NCI-H2227 (cell line): ENCODE measurements at regions not wholly inside any gene's neighbourhood (a gene's known extent, or its start where the extent isn't known, plus 50 kb on each side); places are given as distances from the start of the nearest gene placed in this dataset.

Experiments used
- DNase-seq: peaks from one replicate; lab custom pipeline; 2025; ENCODE audit not compliant: unreplicated experiment; lab: John Stamatoyannopoulos, UW

- DNase-seq: no peak
Observed at GRCh38 chr11:29783506-29783905, 233.3 kb downstream of the KCNA4 start.

- no peak for DNase-seq
Observed at GRCh38 chr11:29782447-29782846, 234.4 kb downstream of the KCNA4 start.

- DNase-seq: no peak
Observed at GRCh38 chr11:29781268-29781667, 235.6 kb downstream of the KCNA4 start.

DNA sequence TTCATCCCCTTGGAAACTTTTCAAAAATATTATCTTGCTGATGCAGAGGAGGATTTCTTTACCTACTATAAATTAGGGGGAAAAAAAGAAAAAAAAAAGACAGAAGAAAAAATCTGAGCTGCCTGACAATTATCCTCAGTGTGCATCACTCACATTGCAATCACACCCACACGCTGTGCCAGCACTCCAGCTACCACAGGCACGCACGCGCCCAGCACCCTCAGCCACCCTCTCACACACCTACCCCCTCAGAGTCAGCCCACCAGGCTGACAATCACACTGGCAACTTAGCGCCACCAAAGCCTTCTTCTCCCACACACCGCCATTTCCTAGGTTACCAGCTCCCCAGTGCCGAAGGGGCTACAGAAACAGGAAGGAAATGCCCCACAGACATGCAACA lies 236.1 kb downstream of the KCNA4 start:
- no peak for DNase-seq

GRCh38 chr11:29773656-29774264 lies 243.1 kb downstream of the KCNA4 start:
- DNase-seq: no peak

- no peak for DNase-seq
Observed at GRCh38 chr11:29756871-29757270, 260.0 kb downstream of the KCNA4 start.

DNA sequence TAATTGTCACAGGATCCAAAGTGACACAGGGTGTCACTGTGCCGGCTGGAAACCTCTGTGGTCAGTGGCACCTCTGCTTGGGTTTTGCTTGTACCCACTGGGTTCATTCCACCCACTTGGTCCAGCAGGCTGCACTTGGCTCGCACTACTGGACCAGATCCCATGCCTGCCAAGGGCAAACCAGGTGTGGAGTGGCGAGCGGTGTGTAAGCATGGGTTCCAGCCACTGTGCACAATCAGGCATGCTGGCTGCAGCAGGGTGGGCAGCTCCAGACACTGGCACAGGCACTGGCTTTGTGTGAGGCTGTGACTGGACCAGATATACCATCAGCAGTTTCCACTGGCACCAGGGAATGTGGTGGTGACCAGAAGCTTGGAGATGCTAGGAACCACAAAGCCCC lies 261.4 kb downstream of the KCNA4 start:
- DNase-seq: no peak

- DNase-seq: no peak
Observed at GRCh38 chr11:29751618-29752017, 265.2 kb downstream of the KCNA4 start.

DNA sequence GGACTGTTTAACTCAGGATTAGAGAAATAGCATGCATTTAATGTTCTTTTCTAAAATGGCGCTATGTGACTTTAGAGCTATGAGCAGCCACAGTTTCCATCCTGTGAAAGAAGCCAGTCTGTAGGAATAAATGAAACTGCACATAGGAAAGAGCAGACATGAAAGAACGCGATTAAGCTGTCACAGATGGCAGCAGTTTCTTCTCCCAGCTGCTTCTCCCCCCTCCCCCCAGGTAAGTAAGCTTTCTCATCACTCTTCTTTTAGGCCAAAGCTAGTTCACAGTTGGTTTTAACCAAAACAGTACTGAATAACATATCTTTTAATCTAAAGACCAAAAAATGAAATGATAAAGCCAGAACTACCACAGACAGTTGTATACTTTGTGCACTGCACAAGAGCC lies 266.4 kb downstream of the KCNA4 start:
- DNase-seq: no peak

GRCh38 chr11:29734287-29734686 lies 282.5 kb downstream of the KCNA4 start:
- DNase-seq: no peak

- DNase-seq: no peak
Observed at GRCh38 chr11:29713831-29714320, 303.0 kb downstream of the KCNA4 start.

DNA sequence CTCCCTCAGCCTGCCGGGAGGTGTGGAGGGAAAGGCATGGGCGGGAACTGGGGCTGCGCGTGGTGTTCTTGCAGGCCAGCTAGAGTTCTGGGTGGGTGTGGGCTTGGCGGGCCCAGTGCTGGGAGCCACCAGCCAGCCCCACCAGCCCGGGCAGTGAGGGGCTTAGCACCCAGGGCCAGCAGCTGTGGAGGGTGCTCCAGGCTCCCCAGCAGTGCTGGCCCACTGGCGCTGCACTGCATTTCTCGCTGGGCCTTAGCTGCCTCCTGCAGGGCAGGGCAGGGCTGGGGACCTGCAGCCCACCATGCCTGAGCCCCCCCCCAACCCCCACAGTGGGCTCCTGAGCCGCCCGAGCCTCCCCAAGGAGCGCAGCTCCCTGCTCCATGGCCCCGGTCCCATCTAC lies 304.2 kb downstream of the KCNA4 start:
- DNase-seq: no peak

GRCh38 chr11:29707924-29708323 lies 308.9 kb downstream of the KCNA4 start:
- DNase-seq: no peak

DNA sequence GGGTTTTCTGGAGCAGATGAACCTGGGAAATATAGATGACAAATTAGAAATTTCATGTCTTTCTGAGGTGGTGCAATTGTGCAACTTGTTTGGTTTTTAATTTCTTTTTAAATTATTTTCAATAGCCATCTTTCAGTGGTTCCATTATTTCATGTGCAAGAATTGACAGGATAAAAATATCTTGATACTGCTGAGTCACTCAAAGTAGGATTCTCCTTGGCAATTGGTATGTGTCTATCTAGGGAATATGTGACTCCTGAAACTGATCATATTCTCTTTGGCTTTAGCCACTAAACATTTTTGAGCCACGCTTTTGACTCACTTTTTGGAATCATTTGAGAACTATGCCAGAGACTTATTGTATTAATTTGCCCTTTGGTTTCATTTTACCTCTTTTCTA lies 331.5 kb downstream of the KCNA4 start:
- DNase-seq: no peak

GRCh38 chr11:29682856-29683255 lies 334.0 kb downstream of the KCNA4 start:
- DNase-seq: no peak

GRCh38 chr11:29679996-29680395 lies 336.8 kb downstream of the KCNA4 start:
- DNase-seq: no peak

GRCh38 chr11:29676993-29677392 lies 339.8 kb downstream of the KCNA4 start:
- DNase-seq: no peak

GRCh38 chr11:29669310-29669709 lies 347.5 kb downstream of the KCNA4 start:
- DNase-seq: no peak

GRCh38 chr11:29657709-29658108 lies 359.1 kb downstream of the KCNA4 start:
- DNase-seq: no peak

DNA sequence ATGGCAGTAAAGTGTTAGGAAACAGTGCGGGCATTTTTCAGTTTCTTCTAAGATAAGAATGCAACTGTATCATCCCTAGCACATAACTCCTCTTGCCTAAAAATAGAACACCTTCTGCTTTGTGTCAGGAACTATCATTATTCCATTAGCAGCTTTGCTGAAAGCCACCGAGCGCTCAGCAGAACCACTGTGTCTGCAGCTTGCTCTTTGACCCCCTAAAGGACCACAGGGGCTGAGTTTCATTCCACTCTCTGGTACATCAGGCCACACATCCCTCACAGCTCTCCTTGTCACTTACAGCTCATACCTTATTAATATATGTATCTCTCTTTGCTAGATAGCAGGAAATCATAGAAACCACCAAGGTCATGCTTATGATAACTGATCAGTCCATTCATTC lies 360.2 kb downstream of the KCNA4 start:
- DNase-seq: no peak

DNA sequence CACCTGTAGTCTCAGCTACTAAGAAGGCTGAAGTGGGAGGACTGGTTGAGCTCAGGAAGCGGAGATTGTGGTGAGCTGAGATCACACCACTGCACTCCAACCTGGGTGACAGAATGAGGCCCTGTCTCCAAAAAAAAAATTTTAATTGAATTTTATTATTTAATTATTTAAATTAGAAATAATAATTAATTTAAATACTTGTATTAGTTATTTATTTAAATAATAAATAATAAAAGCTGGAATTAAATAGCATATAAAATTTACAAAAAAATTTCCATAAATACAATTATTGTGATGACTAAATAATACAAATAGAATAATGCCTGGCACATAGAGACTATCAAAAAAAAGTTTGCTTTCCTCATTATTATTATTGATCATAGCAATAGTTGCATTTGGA lies 371.5 kb downstream of the KCNA4 start:
- no peak for DNase-seq

GRCh38 chr11:29641201-29641600 lies 375.6 kb downstream of the KCNA4 start:
- no peak for DNase-seq

- DNase-seq: no peak
Observed at GRCh38 chr11:29634744-29635143, 382.1 kb downstream of the KCNA4 start.
